NCI-H2081 (cell line): ENCODE measurements at regions not wholly inside any gene's neighbourhood (a gene's known extent, or its start where the extent isn't known, plus 50 kb on each side); places are given as distances from the start of the nearest gene placed in this dataset.

Experiments used
- DNase-seq, 2 experiments: peaks; one replicate each; lab custom pipeline; 2025; lab: John Stamatoyannopoulos, UW

- no peak for DNase-seq
Observed at GRCh38 chr6:74765486-74765885, 440.4 kb downstream of the COL12A1 start.

DNA sequence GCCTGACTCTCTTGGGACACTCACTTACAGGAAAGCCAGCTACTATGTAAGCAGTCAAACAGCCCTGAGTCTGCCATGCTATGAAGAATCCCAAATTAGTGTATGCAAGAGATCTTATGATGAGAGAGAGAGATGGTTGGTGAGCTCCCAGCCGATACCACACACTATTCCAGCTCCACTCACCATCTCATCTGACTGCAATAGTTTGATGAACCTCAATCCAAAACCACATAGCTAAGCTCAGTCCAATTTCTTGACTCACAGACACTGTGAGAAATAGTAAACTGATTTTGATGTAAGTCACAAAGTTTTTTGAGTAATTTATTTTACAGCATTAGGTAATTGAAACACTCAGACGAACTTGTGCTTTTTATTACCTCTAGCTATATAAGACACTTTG, 441.4 kb downstream of the COL12A1 start:
- no peak for DNase-seq

GRCh38 chr6:74762841-74763240, 443.0 kb downstream of the COL12A1 start:
- DNase-seq: no peak

GRCh38 chr6:74757813-74758212, 448.0 kb downstream of the COL12A1 start:
- no peak for DNase-seq

DNA sequence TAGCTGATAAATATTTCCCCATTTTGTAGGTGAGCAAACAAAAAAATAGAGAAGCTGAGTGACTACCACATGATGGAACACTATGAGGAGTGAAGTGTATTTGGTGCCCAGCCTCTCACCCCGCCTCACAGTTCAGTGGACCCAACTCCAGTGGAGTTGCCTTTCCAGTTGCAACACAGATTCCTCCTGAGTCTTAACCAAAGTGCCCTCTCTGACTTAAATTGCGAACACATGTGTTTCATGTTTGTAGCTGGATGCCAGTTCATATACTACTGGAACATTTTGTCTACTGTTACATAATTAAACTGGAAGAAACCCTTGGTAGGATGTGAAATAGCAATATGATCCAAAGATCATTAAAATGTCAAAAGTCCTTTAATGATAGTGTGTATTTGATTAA, 448.9 kb downstream of the COL12A1 start:
- no peak for DNase-seq

GRCh38 chr6:74755778-74756177, 450.1 kb downstream of the COL12A1 start:
- no peak for DNase-seq

DNA sequence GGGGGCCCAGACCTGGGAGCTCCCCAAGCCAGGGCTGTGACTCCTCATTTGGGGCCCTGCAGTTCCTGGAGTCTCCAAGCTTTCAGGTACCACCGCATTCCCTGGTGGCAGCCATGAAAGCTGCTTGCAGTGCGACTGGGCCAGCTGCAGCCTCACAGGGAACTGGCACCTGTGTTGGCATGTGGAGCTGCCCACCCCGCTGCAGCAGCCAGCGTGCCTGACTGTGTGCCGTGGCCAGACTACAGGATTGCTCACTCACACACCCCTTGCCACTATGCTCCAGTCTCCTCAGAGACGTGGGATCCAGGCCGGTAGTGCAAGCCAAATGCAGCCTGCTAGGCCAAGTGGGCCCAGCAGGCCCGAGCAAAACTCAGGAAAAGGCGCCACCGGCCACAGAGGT, 450.7 kb downstream of the COL12A1 start:
- DNase-seq: no peak

DNA sequence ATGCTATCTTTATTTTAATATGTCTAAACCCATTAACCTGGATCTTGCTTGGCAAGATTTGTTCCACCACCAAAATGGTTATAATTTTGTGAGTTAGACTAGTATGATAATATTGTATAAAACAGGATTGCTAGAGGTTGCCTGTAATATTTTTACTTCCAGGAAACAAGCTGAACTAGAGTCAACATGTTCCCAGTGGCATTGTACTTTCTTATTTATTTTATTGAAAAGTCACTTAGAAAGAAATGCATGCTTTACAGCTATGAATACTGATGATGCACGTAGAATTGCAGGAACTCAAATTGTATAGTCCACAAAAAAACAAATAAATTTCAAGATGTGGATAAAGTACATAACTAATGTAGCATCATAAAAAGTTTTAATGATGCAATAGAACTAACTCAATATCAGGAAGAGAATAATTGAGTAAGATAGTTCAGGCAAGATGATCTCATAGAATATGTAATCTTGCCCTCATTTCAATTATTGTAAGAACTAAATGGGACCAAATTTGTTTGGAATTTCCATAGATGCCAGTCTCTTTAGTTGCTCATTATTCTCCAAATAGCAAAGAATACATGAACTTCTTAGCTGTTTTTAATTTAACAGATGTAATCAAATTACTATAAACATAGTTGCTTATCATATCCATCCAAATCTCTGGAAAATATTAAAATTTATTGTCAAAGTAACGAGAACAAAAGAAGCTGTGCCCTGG, 451.8 kb downstream of the COL12A1 start:
- DNase-seq: no peak

DNA sequence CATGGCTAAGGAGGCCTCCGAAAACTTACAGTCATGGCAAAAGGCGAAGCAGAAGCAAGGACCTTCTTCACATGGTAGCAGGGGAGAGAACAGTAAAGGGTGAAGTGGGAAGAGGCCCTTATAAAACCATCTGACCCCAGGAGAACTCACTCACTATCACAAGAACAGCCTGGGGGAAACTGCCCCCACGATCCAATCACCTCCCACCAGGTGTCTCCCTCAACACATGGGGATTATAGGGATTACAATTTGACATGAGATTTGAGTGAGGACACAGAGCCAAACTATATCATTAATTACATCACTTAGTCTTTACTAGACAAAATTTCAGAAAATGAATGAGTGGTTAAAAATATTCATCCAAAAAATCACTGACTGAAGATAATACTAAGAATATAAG, 453.6 kb downstream of the COL12A1 start:
- DNase-seq: no peak

DNA sequence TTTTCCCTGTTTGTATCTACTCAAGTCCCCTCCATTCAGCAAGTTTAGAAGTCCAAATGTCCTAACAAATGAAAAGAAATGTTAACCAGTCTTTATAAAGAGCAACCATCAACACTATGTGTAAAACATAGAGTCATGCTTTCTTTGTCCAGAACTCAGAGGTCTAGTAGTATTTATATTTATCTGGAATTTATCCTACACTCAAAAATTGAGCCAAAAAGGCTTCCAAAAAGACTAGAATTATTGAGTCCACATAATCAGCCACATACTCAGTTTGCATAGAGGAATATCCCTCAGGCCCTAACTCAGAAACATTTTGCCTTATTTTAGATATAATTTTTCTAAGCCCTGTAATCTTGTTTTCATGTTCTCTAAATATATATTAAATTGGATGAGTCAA, 455.0 kb downstream of the COL12A1 start:
- DNase-seq: no peak

DNA sequence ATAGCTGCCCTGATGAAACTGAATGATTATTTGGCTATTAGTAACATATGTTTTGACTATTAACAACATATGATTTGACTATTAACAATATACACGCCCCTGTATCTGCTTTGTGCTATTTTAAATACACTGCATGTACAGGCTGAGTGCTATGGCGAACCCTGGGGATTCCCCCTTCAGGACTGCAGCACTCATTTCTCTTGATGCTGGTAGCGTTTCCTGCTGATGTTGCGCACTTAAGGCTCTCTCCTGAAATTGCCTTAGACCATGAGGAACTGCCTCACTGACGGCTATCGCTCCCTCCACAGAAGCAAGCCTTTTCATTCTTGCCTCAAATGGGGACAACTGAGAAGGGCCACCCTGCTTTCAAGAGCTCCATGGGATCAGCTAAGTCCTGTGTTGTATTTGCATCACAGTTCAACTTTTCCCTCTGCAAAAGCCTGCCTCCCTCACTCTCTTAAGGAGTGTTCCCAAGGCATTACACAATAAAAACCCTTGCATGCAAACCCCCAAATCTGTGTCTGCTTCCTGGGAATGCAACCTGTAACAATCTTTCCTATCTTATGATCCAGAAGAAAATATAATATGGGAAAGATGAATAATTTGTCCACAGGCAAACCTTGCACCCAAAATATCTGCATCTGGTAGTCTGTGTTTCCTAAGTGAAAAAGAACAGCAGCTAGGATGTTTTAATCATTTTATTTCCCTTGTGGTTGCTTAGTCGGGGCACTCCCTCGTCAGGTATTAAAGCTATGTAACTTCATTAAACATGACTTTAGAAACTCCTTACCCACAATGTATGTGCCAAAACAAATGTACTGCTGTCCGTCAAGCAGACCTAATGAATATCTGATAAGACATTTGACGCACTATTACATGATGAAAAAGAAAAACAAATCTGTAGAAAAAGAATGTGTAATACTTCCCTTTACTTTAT, 456.4 kb downstream of the COL12A1 start:
- DNase-seq: no peak

DNA sequence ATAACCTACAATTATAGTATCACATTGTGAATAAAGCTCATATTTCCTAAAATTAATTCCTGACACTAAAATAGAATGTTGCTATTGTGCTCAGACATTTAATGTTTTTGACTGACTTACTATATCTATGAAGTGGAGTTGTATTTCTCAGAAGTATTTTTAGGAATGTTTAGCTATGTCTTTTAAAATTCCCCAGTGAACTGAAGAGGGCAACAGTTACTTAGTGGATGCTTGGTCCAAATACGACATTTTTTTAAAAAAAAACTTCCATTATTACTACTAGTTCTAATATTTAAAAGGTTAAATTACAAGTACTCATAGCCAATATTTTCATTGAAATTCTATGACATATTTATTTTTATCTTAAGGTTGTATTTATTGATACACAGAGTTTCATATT, 460.2 kb downstream of the COL12A1 start:
- no peak for DNase-seq

GRCh38 chr6:74742793-74743508, 462.9 kb downstream of the COL12A1 start:
- no peak for DNase-seq

GRCh38 chr6:74741646-74742045, 464.2 kb downstream of the COL12A1 start:
- no peak for DNase-seq

- DNase-seq: no peak
Observed at GRCh38 chr6:74735304-74735703, 470.5 kb downstream of the COL12A1 start.

DNA sequence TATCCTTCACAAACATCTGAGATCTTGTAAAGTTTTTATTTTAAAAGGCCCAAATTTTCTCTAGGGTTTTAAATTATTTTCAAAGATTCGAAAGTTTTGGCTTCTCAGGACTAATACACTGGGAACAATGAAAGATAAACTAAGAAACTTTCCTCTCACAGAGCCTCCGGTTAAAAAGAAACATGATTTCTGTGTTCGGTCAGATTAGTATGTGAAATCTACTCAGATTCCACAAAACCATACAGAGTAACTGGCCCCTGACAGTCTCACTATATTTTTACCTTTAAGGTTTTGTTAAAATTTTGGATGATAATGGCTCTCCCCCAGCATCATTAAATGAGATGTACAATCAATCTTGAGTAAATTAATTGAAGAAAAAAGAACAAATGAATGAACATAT, 471.0 kb downstream of the COL12A1 start:
- no peak for DNase-seq

GRCh38 chr6:74733830-74734620, 471.8 kb downstream of the COL12A1 start:
- DNase-seq: no peak

- no peak for DNase-seq
Observed at GRCh38 chr6:74731931-74732330, 473.9 kb downstream of the COL12A1 start.

GRCh38 chr6:74731204-74731603, 474.6 kb downstream of the COL12A1 start:
- DNase-seq: no peak

DNA sequence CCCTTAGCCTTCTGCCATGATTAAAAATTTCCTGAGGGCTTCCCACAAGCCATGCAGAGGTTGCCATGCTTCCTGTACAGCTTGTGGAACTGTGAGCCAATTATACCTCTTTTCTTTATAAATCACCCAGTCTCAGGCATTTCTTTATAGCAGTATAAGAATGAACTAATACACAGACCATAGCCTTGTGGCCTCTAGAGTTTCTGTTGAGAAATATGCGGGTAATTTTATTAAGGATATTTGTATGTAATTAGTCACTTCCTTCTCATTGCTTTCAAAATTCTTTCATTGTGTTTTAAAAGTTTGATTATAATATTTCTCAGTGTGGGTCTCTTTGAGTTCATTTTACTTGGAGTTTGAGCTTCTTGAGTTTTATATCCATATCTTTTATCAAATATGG, 484.9 kb downstream of the COL12A1 start:
- no peak for DNase-seq

DNA sequence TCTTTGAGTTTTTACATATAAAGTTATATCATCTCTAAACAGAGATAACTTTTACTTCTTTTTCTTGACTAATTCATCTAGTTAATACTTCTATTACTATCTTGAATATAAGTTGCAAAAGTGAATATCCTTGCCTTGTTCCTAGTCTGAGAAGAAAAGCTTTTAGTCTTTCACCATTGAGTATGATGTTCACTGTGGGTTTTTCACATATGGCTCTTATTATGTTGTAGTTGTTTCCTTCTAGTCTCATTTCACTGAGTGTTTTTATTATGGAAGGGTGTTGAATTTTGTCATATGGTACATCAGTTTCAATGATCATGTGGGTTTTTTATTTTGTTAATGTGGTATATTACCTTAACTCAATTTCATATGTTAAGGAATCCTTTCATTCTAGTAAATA, 488.3 kb downstream of the COL12A1 start:
- no peak for DNase-seq
